GM12878 (cell line): ENCODE measurements at regions not wholly inside any gene's neighbourhood (a gene's known extent, or its start where the extent isn't known, plus 50 kb on each side); places are given as distances from the start of the nearest gene placed in this dataset.

ENCODE experiments used
- CBX5 ChIP-seq: sonication (generic); IDR thresholded peaks from 2 replicates; pipeline ENCODE4 v1.6.1; 2016; ENCODE audit warnings: low read depth, moderate library complexity, mild to moderate bottlenecking, inconsistent platforms
- E2F8 ChIP-seq: fragments of 450-650 bp; IDR thresholded peaks from 2 replicates; pipeline ENCODE4 v1.6.1; 2018; ENCODE audit warnings: mild to moderate bottlenecking, low read depth, moderate library complexity; ENCODE audit not compliant: partially characterized antibody
- KDM1A ChIP-seq: fragments of 200-600 bp; sonication (generic); IDR thresholded peaks from 2 replicates; pipeline ENCODE4 v1.6.1; 2016; ENCODE audit warnings: borderline replicate concordance
- NBN ChIP-seq: fragments of 450-650 bp; IDR thresholded peaks from 2 replicates; pipeline ENCODE4 v1.6.1; 2016
- NFYA ChIP-seq: IDR thresholded peaks from 2 replicates; pipeline ENCODE4 v1.6.1; 2011; ENCODE audit warnings: low read depth, mild to moderate bottlenecking, low read length, improper control_type of control experiment, borderline replicate concordance
- NR2C1 ChIP-seq: fragments of 450-650 bp; IDR thresholded peaks from 2 replicates; pipeline ENCODE4 v1.6.1; 2017; ENCODE audit warnings: antibody characterized with exemption, mild to moderate bottlenecking, moderate library complexity
- PRDM15 ChIP-seq: fragments of 450-650 bp; formaldehyde crosslinking; IDR thresholded peaks from 2 replicates; pipeline ENCODE4 v1.4.0; 2020; ENCODE audit warnings: mild to moderate bottlenecking, moderate library complexity
- SRF ChIP-seq, 2 experiments: IDR thresholded peaks; 2 replicates each; pipeline ENCODE4 v1.6.1; 2011; ENCODE audit warnings: low read depth in 2 of 2, low read length in 2 of 2, mild to moderate bottlenecking in 1 of 2, moderate library complexity in 1 of 2
- SUPT20H ChIP-seq: IDR thresholded peaks from 2 replicates; pipeline ENCODE4 v1.6.1; 2011; ENCODE audit warnings: low read depth, mild to moderate bottlenecking, low read length, moderate library complexity, borderline replicate concordance; ENCODE audit not compliant: control insufficient read depth
- TAF1 ChIP-seq: IDR thresholded peaks from 2 replicates; pipeline ENCODE4 v1.6.1; 2011; ENCODE audit warnings: mild to moderate bottlenecking, low read depth, low read length, borderline replicate concordance

GRCh38 chr3:57000012-57000411 lies 60.5 kb upstream of the SPATA12 start (continued):
- no peak for TF ChIP-seq E2F8
- no peak for TF ChIP-seq KDM1A
- no peak for TF ChIP-seq SRF (IDR thresholded peaks at IDR 0.05; ENCODE audit: low read depth in 2 of 2, low read length in 2 of 2)
- no peak for TF ChIP-seq SUPT20H
- TF ChIP-seq NBN, result no peak
- TF ChIP-seq TAF1, result no peak
- TF ChIP-seq CBX5, result no peak
- TF ChIP-seq NFYA, result no peak
- no peak for TF ChIP-seq PRDM15 (CRISPR knock-in tag)
- no peak for TF ChIP-seq NR2C1
- TF ChIP-seq, all 136 proteins: peak for 10
